ENCODE measurements at regions not wholly inside any gene's neighbourhood (a gene's known extent, or its start where the extent isn't known, plus 50 kb on each side); places are given as distances from the start of the nearest gene placed in this dataset.
"Not testable (repeated sequence)": the region's sequence is repeated elsewhere in the genome, so short reads cannot be mapped to it uniquely, and the experiment has no call there.

DNA sequence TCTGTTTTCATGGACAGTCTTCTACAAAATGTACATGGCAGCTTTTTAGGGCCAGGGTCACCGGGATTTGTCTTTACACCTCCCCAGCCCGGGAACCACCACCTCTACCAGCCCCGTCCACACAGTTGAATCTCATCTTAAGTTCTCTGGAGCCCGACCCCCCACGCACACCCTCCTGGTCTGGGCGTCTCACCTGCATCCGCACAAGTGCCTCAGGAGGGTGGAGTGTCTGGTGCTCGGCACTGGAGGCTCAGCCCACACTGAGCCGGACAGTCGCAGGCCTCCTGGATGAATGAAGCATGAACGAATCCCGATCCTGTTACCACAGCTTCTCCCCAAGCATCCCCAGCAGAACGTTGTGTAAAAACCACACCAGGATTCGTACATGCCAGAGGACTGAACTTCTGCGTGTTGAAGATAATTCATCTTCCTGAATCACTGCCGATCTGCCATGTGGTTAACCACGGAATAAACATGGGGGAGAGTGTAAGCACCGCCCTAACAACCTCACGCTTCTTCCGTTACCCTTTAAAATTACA lies 162.0 kb downstream of the RTP5 start:
- DNase-seq, result no peak

DNA sequence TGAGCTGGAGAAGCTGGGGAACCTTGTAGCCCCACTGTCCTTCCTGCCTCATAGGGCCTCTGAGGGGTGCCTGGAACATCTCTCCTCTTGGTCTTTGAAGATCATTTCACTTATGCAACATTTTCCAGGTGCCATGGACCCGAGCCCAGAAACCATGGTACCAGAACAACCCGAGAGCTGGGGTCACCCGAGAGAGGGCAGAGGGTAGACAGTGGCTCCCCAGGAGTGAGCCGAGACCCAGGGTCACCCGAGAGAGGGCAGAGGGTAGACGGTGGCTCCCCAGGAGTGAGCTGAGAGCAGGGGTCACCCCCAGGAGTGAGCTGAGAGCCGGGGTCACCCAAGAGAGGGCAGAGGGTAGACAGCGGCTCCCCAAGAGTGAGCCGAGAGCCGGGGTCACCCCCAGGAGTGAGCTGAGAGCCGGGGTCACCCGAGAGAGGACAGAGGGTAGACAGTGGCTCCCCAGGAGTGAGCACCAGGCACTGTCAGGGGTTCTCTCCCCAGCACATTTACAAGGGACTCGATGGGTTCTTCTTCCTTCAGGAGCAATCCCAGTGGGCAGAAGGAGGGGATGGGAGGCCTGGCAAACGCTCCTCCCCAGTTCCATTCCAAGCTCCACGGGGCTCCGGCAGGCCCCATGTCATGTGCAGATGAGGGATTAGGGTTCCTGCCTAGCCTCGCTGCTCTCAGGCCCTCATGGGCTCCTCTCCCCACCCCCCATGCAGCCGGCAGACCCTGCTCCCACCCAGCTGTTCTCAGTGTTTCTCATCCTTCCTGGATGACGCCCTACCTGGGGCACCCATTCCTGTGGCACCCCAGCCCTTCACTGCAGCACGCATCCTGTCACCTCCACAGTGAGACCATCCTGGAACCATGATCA lies 163.5 kb downstream of the RTP5 start:
- DNase-seq, result no peak

DNA sequence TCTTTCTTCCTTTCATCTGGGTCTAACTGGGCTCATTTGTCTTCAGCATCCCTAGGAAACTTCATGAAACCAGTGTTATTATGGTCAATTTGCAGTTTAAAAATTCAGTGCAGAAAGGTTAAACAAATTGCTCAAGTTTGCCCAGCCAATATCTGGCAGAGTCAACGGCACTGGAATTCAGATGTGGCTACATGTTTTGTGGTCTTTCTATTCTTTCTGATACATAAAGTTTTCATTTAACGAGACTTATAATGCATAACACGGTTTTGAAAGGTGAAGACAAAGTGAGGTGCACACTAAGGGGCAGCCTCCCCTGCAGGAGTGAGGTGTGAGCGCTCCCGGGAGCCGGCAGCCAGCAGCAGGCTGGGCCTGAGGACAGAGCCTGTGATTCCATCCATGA lies 164.6 kb downstream of the RTP5 start:
- no peak for DNase-seq

DNA sequence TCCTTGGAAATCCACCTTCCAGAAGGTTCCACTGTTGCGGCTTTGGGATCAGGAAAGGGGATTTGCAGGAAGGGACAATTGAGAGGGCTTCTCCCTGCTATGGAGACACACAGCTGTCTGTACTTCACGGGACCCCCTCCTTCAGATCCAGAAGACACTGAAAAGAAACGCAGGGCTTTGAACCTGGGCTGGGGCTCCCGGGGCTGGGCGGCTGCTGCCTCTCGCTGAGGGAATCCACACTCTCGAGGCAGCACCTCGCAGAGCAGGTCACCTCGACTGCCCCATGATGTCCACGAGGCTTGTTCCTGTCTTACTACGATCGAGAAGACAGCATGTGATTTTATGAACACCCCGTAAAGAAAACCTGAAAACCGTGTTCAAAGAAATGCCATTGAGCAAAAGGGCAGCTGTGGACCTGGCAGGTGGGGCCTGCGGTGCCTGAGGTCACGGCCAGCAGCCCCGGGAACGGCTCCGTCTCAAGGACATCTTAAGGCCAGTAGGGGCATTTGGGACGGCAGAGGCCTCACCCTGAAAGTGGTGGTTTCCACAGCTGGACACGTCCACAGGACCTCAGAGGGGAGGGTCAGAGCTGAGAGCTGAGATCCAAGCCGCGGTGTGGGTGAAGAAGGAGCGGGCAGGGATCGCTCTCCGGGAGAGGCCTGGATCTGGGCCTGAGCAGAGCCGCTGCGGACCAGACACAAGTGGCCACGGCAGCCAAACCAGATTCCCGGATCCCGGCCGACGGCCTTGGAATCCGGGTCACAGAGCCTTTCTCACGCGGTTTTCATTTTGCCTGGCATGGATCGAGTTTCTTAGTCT lies 165.7 kb downstream of the RTP5 start:
- DNase-seq, result no peak

DNA sequence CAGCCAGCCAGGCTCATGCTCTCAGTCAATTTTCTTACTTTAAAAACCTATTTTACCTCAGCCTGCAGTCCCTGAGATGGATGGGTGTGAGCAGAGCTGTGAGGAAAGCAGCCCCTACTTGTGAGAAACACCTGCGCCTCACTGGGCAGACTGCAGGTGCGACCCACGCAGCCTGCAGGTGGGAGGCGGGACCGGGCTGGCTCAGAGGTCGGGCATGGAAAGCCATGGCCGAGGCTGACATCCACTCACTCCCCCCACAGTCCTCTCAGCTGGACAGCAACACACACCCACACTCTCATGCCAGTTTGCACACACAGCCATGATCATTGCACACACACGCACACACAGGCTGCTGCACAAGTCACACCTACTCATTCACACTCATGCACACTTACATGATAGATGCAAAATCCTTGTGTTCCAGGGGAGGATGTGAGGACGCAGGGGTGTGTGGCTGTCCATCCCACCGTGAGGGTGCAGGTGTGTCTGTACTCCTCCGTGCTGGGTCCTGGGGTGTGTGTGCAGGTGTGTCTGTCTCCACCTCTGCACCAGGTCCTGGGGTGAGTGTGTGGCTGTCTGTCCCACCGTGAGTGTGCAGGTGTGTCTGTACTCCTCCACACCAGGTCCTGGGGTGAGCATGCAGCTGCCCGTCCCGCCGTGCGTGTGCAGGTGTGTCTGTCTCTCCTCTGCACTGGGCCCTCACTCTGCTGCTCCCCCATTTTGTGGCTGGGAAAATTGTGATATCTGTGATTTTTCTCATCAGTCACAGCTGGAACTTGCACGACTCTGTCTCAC lies 166.5 kb downstream of the RTP5 start:
- no peak for DNase-seq

DNA sequence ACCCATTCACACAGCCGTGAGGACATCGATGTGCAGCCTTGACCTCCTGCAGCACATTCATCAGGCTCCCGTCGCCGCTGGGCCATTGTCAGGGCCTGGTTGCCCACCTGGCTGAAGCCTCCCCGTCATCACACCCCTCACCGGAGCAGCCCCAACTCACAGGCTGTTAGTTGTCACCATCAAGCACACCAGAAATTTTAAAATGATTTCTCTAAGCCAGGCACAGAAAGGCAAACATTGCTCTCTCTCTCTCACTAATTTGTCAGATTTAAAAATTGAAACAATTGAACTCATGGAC lies 167.1 kb downstream of the RTP5 start:
- DNase-seq, result no peak

DNA sequence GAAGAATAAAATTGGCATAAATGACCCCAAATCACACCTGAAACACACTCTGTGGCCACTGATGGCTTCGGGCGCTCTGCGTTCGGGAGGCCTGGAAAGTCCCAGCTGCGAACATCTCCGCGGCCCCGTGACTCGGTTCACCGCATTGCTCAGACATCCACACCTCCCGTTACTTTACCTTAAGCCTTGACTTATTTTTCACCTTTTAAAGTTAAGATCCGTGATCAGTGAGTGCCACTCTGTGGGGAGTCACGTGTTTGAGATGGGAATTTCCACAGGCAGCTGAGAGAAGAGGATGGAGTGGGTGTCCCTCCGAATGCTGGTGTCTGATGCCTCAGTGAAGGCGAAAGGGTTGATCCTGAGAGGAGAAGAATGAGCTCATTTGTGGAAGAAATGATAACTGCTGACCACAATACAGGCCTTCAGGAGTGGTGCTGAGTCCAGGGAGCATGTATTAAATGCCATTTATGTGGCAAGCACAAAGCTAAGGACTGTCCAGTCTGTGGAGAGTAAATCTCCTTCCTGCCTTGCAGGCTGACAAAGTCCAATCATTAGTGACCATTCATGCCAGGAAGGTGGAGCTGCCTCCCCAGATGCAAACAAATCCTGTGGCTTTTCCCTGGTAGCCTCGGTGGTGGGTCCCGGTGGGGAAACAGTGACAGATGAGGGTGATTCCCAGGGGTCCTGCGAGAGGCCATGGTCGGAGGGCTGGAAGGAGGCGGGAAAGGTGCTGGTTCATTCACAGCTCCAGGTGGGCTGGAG lies 168.8 kb downstream of the RTP5 start:
- no peak for DNase-seq

DNA sequence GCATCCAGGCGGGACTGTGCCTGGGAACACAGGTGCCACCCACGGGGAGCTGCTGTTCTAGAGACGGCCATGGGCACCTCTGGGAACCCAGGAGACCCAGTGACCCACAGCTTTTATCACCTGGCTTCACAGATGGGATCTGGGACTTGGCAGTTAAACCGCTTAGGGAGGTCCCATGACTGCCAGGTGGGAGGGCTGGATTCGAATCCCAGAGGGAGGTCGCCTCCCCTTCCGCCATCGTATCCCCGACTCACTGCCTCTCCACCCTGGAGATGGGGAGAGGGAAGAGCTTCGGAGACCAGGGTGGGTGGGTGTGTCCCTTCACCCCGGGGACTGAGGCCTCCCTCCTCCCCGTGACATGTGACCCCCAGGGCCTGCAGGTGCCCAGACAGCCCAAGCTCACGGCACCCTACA lies 169.4 kb downstream of the RTP5 start:
- DNase-seq, result no peak

DNA sequence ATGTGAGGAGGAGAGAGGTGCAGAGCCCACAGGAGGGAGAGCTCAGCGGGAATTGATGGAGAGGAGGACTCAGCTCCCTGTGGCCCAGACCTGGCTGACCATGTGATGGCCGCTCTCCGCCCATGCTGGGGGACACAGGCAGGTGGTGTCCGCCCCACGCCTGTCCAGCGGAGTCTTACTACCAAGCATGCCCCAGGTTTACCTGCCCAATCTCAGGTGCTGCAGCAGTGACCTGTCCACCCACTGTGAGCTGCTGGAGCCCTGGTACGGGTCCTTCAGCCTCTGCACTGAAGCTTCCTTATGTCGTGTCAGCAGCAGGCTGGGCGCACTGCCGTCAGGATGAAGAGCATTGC lies 170.8 kb downstream of the RTP5 start:
- no peak for DNase-seq

DNA sequence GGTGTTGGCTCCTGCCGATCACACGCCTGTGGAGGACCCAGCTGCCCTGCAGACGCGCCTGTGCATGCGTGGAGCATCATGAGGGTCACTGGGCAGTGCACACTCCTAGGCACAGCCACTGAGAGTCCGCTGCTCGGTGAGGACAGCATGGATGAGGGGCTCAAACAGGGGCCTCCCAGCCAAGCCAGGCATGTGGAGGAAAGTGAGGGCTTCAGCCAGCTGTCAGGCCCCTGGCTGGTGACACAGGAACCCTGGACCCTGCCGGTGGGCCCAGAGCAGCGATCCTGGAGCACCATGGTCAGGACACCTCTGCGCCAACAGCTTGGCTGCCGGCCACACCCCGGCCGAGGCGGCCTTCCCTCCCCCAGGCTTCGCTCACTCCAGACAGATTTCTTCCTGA lies 171.2 kb downstream of the RTP5 start:
- no peak for DNase-seq

DNA sequence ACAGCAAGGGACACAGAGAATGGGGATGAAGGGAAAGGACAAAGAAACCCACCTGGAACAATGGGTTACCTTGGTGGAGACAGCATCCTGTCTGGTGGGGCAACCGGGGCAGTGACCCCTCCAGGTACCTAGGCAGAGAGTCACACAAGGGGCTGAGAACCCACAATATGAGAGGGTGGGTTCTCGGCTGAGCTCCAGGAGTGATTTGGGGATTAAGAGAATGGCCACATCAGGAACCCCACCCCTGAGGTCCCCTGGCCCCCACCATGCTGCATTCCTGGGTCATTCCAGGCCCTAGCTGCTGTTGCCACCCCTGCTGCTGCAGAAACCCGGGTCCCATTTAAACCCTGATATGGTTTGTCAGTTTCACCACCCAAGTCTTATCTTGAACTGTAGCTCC lies 172.3 kb downstream of the RTP5 start:
- no peak for DNase-seq

DNA sequence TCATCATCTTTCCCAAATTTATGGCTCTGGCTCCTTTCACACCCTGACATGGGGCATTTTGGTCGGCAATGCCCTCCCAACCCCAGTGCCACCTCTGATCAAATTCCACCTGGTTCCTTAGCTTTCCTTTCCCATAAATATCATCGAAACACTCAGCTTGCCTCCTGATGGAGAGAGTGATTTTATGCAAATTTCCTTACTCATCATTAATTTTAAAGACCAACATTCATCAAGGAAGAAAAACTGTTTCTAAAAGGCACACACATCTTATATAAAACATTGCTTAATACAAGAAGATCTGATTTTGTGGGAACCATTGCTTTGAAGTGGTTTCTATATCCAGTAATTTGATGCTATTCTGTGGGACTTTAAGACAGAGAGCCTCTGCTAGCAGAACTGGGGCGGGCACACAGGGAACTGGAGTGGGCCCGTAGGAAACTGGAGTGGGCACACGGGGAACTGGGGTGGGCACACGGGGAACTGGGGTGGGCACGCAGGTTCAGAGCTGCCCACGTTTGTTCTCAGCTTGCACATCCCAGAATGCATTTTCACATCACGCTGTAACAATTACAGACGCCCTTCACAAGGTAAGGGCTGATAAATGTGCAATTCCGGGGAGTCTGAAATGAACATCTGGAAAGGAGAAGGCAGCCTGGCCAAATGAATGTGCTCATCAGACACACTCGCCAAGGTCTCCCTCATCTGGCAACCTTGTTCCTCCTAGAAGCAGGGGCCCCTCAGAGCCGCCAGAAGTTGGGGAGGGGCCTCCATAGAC lies 174.2 kb downstream of the RTP5 start:
- DNase-seq, result no peak

DNA sequence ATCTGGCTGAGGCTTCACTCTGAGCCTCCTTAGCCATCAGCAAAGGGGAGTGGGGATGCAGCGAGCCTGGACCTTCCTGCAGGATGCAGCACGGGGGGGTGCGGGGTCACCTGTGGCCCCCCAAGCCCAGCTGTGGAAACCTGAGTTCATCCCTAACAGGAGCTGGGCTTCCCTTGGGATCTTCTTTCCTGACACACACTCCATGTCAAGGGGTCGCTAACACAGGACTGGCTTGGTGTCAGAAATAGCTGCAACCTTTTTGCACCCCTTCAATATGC lies 174.7 kb downstream of the RTP5 start:
- no peak for DNase-seq

DNA sequence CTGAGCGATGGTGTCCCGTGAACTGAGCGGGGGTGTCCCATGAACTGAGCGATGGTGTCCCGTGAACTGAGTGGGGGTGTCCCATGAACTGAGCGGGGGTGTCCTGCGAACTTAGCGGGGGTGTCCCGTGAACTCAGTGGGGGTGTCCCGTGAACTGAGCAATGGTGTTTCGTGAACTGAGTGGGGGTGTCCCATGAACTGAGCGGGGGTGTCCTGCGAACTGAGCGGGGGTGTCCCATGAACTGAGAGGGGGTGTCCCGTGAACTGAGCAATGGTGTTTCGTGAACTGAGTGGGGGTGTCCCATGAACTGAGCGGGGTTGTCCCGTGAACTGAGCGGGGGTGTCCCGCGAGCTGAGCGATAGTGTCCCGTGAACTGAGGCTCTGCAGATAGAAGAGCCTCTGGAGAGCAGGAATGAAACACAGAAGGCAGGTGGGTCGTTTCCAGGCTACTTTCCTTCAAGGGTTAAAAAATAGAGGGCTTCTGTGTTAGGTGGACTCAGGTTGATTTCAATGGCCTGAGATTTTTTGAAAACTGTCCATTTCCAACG lies 176.1 kb downstream of the RTP5 start:
- not testable (repeated sequence) for DNase-seq

DNA sequence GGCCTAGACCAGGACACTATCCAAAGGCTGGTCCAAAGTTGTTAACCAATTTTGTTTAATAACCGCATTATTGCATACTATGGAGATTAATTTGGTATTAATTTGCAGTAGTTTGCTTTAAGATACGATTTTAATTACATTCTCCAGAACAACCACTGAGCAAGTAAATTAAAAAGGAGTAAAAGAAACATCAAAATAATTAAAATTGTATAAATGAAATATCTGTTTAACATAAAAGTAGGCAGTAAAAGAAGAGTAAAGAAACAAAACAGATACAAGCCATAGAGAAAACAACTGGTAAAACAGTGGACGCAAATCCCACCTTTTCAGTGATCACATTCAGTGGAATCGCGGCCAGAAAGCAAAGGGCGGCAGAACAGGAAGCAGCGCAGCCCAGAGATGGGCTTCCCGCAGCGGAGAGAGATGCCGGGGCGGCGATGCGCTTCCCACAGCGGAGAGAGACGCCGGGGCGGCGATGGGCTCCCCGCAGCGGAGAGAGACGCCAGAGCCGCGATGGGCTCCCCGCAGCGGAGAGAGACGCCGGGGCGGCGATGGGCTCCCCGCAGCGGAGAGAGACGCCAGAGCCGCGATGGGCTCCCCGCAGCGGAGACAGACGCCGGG lies 176.8 kb downstream of the RTP5 start:
- DNase-seq, result no peak

DNA sequence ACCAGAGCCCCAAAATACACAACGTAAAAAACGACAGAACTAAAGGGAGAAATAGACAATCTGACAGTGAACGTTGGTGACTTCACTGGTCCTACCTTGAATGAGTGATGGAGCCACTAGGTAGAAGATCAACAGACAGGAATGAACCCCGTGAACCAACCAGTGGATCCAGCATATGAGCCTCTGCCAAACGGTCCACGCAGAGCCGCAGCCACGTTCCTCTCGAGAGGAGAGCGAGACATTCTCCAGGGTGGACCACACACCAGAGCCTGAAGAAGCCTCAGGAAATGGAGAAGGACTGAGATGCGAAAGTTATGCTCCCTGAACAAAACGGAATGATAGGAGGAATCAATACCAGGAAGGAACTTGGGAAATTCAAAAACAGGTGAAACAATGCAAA lies 178.4 kb downstream of the RTP5 start:
- DNase-seq, result no peak

DNA sequence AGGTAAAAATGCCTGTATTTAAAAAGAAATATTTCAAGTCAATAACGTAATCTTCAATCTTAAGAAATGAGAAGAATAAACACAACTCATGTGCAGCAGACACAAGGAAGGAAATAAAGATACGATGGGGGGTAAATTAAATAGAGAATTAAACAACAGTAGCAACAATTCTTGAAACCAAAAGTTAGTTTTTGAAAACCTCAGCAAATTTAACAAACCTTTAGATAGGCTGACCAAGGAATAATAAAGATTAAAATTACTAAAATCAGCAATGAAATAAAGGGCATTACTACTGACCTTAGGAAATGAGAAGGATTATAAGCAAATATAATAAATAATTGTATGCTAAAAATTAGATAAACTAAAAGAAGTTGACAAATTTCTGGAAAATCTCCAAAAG lies 178.9 kb downstream of the RTP5 start:
- DNase-seq, result no peak

DNA sequence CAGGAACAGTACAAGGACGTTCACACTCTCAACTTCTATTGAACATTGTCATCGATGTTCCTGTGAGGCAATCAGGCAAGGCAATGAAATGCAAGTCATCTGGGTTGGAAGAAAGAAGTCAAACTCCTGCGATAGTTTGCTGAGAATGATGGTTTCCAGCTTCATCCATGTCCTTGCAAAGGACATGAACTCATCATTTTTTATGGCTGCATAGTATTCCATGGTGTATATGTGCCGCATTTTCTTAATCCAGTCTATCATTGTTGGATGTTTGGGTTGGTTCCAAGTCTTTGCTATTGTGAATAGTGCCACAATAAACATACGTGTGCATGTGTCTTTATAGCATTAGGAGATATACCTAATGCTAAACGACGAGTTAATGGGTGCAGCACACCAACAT lies 180.0 kb downstream of the RTP5 start:
- DNase-seq, result not testable (repeated sequence)

DNA sequence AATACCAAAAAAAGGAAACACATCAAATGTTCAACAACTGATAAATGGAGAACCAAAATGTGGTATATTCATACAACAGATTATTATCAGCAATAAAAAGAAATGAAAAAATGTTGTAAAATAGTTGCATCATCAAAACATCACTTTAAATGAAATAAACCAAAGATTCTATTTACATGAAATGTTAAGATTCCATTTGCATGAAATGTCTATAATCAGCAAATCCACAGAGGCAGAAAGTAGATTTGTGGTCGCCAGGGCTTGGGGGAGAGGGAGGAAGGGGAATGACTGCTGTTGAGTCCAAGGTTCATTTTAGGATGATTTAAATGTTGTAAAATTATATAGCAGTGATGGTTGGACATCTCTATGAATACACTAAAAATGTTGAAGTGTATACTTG lies 181.9 kb downstream of the RTP5 start:
- no peak for DNase-seq

DNA sequence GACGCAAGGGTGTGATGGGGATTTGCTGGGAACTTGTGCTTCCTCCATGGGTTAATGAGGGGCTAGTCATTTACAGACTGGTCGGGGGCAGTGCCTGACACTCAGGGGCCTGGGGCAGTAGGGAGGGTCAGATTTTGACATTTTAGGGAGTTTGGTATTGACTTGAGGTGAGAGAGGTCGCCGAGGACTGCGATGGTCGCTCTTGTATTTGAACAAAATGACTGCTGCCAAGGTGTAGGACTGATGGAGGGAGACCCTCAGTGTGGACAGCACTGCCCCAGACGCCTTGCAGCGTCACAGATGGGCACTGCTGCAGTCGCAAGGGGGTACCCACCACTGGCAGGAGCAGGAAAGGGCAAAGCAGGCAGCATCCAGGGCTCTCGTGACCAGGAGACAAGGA lies 182.9 kb downstream of the RTP5 start:
- DNase-seq, result no peak

DNA sequence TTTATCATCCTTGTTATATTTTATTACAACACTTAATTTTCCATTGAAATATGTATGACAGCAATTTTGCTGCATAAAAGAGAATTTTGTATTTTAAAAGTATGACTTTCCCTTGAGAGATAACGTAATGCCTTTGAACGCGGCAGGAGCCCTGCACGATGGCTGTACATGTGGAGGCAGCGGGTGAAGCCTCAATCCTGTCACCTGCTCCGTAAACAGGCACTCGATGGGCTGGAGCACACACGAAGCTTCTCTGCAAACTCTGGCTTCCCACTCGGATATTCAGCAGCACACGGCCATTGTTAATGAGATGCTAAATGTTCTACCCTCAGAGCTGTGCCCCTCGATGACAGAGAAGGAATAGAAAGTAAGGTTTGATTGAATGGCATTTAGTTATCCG lies 184.4 kb downstream of the RTP5 start:
- DNase-seq, result no peak

Measured in right hindlimb (tissue), 1 donor.